ENCODE measurements at regions not wholly inside any gene's neighbourhood (a gene's known extent, or its start where the extent isn't known, plus 50 kb on each side); places are given as distances from the start of the nearest gene placed in this dataset.

DNA sequence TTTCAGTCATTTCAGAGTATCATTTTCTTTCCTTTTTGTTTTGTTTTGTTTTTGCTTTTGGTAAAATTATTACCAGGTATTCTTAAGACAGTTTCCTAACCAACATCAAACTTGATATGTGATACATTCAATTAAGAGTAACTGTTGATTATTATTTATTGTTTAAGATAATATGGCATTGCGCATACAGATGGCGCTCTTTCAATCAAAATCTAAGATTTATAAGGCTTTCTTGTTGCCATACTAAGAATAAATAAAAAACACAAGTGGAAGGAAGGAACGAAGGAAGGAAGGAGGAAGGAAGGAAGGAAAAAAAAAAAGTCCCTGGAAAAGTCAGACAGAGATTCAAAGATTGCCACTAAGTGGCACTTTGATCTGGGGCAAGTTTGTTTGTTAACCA lies 1308.7 kb upstream of the FAM98A start:
- TF ChIP-seq, protein P1, sequence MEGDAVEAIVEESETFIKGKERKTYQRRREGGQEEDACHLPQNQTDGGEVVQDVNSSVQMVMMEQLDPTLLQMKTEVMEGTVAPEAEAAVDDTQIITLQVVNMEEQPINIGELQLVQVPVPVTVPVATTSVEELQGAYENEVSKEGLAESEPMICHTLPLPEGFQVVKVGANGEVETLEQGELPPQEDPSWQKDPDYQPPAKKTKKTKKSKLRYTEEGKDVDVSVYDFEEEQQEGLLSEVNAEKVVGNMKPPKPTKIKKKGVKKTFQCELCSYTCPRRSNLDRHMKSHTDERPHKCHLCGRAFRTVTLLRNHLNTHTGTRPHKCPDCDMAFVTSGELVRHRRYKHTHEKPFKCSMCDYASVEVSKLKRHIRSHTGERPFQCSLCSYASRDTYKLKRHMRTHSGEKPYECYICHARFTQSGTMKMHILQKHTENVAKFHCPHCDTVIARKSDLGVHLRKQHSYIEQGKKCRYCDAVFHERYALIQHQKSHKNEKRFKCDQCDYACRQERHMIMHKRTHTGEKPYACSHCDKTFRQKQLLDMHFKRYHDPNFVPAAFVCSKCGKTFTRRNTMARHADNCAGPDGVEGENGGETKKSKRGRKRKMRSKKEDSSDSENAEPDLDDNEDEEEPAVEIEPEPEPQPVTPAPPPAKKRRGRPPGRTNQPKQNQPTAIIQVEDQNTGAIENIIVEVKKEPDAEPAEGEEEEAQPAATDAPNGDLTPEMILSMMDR (IDR thresholded peaks at IDR 0.05; ENCODE audit: low read length, missing control alignments), result no peak
- no peak for DNase-seq (ENCODE audit: low read depth)
- H3K4me3 ChIP-seq (replicated peaks; ENCODE audit: low read depth, low read length), result no peak overlapping the region

DNA sequence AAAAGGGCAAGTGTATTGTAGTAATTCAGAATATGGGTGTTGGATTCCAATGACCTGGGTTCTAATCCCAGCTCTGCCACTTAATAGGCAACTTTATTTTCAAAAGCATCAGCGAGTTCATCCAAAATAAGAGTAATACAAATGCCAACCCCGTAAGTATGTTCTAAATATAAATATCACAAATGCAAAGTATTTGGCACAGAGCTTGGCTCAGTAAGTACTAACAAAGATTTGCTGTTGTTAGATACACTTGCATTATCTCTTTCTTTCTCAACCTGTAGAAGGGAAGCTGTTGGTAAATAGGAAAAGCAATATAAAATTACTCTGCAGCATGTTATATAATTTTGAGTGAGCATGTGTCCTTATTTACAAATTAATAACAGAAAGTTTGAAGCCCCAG lies 1302.6 kb upstream of the FAM98A start:
- TF ChIP-seq, protein P1 (IDR thresholded peaks at IDR 0.05; ENCODE audit: low read length, missing control alignments), result no peak

DNA sequence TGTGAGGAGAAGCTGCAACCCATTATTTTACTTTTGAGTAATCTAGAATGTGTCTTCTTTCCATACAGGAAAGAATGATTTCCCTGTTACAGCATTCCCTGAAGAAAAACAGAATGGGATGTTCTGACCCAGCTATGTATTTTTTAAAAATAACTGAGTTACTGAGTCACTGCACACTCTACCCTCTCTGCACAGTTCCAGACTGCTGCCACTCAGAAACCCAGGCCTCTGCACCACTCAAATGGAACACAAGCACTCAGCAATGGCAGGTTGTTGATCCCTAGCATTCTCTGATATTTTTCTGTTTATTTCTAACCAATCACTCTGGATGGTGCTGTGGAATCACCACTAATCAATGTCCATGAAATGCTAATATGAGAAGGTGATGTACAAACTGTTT lies 1300.0 kb upstream of the FAM98A start:
- no peak overlapping the region for H3K4me3 ChIP-seq (replicated peaks; ENCODE audit: low read depth, low read length)
- TF ChIP-seq, protein P1 (IDR thresholded peaks at IDR 0.05; ENCODE audit: low read length, missing control alignments), result no peak
- no peak for DNase-seq (ENCODE audit: low read depth)

More for the DNA sequence above, 1302.6 kb upstream of the FAM98A start:
- no peak for DNase-seq (ENCODE audit: low read depth)
- H3K4me3 ChIP-seq (replicated peaks; ENCODE audit: low read depth, low read length), result no peak overlapping the region

DNA sequence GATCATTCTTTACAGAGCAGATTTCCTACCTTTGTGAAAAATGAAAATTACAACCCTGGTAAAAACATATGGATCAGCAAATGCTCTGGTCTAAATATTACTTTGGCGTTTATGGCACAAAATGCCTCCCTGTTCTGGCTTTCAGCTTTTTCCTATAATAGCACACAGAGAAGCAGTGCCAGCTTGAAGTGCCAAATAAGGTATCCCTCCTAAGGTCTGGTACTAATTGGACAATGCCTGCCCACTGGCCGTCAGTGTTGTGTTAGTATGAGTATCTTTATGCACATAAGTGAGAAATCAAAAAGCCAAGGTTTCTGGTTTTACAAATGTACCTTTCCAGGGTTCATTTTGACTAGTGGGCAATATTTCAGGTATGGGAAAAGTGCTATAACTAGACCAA lies 1293.7 kb upstream of the FAM98A start:
- TF ChIP-seq, protein P1 (IDR thresholded peaks at IDR 0.05; ENCODE audit: low read length, missing control alignments), result no peak
- DNase-seq (ENCODE audit: low read depth), result no peak
- no peak overlapping the region for H3K4me3 ChIP-seq (replicated peaks; ENCODE audit: low read depth, low read length)

DNA sequence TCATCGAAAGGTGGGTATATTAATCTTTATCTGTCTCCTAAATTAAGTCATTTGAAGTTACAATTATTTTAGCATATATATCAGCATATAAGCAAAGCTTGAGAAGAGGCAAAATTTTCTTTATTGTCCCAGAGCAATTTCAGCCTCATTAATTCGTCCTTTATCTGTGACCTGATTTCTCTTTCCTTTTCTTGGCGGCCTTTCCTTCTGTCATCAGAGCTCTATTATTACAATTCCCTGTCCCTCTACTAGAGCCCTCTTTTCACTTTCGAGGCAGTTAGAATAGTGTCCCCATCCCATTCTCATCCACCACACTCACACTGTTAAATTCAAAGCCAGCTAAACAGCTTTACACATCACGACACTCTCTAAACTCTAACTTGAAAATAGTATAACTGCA lies 1293.2 kb upstream of the FAM98A start:
- no peak overlapping the region for H3K4me3 ChIP-seq (replicated peaks; ENCODE audit: low read depth, low read length)
- no peak for DNase-seq (ENCODE audit: low read depth)
- TF ChIP-seq, protein P1 (IDR thresholded peaks at IDR 0.05; ENCODE audit: low read length, missing control alignments), result no peak

DNA sequence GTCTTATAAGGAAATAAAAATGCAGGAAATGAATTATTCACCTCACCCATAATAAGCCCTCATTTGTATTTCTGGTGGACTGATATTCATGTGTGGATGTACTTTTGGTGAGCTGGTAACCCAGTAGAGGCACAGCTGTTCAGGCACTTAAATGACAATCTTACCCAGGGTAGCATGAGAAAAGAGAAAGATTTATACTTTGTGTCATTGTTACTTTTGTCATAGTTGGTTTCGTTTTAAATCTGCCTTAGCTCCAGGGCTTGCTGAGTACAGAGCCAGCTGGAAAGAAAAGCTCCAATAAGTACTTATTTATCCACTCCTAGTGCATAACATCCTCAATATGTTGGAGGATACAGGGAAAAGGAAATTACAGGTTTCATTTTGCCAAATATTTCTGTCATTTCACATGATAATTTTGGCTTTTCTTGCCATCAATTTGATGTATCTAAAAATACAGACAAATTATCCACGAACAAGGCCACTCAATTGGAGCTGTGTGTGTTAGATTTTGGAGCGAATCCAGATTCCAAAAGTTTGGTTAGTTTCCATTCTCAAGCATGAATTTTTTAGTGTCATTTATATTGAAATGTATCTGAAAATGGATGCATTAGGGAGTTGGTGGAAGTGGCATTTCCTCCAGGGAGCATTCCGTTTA lies 1276.1 kb upstream of the FAM98A start:
- TF ChIP-seq, protein P1 (IDR thresholded peaks at IDR 0.05; ENCODE audit: low read length, missing control alignments), result no peak
- no peak for DNase-seq (ENCODE audit: low read depth)

DNA sequence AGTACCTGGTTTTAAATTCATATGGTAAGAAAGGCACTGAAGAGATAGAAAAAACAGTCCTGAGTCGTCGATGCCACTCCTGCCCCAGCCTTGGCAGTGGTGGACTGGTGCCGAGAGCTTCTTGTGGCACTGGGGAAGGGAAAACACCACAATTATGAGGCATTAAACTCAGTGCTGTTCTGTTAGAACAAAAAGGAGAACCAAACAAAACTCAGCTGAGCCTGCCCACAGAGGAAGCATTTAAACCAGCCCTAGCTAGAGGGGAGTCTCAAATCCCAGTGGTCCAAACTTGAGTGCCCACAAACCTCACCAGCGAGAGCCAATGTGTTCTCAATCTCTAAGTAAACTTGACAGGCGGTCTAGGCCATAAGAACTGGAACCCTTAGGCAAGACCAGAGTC lies 1254.5 kb upstream of the FAM98A start:
- TF ChIP-seq, protein P1 (IDR thresholded peaks at IDR 0.05; ENCODE audit: low read length, missing control alignments), result no peak

More for the DNA sequence above, 1276.1 kb upstream of the FAM98A start:
- H3K4me3 ChIP-seq (replicated peaks; ENCODE audit: low read depth, low read length), result no peak overlapping the region

More for the DNA sequence above, 1254.5 kb upstream of the FAM98A start:
- no peak for DNase-seq (ENCODE audit: low read depth)
- no peak overlapping the region for H3K4me3 ChIP-seq (replicated peaks; ENCODE audit: low read depth, low read length)
